HG03039 (cell line): ENCODE measurements at regions not wholly inside any gene's neighbourhood (a gene's known extent, or its start where the extent isn't known, plus 50 kb on each side); places are given as distances from the start of the nearest gene placed in this dataset.
"Not testable (repeated sequence)": the region's sequence is repeated elsewhere in the genome, so short reads cannot be mapped to it uniquely, and the experiment has no call there.

Experiments used
- ATAC-seq: cut with Tn5 transposase; IDR thresholded peaks from one replicate; pipeline ENCODE4 v1.9.1; 2021; ENCODE audit warnings: mild to moderate bottlenecking, moderate library complexity; ENCODE audit not compliant: unreplicated experiment

- ATAC-seq = no peak
Observed at GRCh38 chr13:109336730-109337129, 449.7 kb downstream of the IRS2 start.

- ATAC-seq = no peak
Observed at GRCh38 chr13:109333893-109334651, 452.3 kb downstream of the IRS2 start.

- ATAC-seq = no peak
Observed at GRCh38 chr13:109332506-109333499, 453.6 kb downstream of the IRS2 start.

- no peak for ATAC-seq
Observed at GRCh38 chr13:109331898-109332297, 454.5 kb downstream of the IRS2 start.

GRCh38 chr13:109331011-109331433 lies 455.4 kb downstream of the IRS2 start:
- ATAC-seq = no peak

- ATAC-seq = no peak
Observed at GRCh38 chr13:109330123-109330522, 456.3 kb downstream of the IRS2 start.

GRCh38 chr13:109329175-109329574 lies 457.2 kb downstream of the IRS2 start:
- ATAC-seq = no peak

- no peak for ATAC-seq
Observed at GRCh38 chr13:109326601-109327000, 459.8 kb downstream of the IRS2 start.

- no peak for ATAC-seq
Observed at GRCh38 chr13:109323338-109323737, 463.0 kb downstream of the IRS2 start.

GRCh38 chr13:109318945-109319590 lies 467.3 kb downstream of the IRS2 start:
- ATAC-seq = no peak

GRCh38 chr13:109315481-109315880 lies 470.9 kb downstream of the IRS2 start:
- ATAC-seq = no peak

GRCh38 chr13:109314101-109314500 lies 472.3 kb downstream of the IRS2 start:
- ATAC-seq = no peak

- ATAC-seq = no peak
Observed at GRCh38 chr13:109312399-109312798, 474.0 kb downstream of the IRS2 start.

GRCh38 chr13:109311431-109311976 lies 474.9 kb downstream of the IRS2 start:
- not testable (repeated sequence) for ATAC-seq

- no peak for ATAC-seq
Observed at GRCh38 chr13:109309625-109310363, 476.6 kb downstream of the IRS2 start.

- no peak for ATAC-seq
Observed at GRCh38 chr13:109307027-109307426, 479.4 kb downstream of the IRS2 start.

GRCh38 chr13:109301726-109302125 lies 484.7 kb downstream of the IRS2 start:
- ATAC-seq = no peak

GRCh38 chr13:109301276-109301675 lies 485.1 kb downstream of the IRS2 start:
- ATAC-seq = no peak

- ATAC-seq = no peak
Observed at GRCh38 chr13:109297628-109298027, 488.8 kb downstream of the IRS2 start.

- no peak for ATAC-seq
Observed at GRCh38 chr13:109293166-109293565, 493.2 kb downstream of the IRS2 start.
